MCF 10A (cell line): ENCODE measurements at regions not wholly inside any gene's neighbourhood (a gene's known extent, or its start where the extent isn't known, plus 50 kb on each side); places are given as distances from the start of the nearest gene placed in this dataset.
"Not testable (repeated sequence)": the region's sequence is repeated elsewhere in the genome, so short reads cannot be mapped to it uniquely, and the experiment has no call there.

Experiments used
- BruUV-seq: library from RNA; stranded (reverse); fragments of 400-500 nt; replicated peaks from 2 replicates; lab custom pipeline; 2021; lab: Mats Ljungman, UMichigan
- CTCF ChIA-PET: fragments of 300-600 bp; sonication (Branson Sonifier 250); formaldehyde crosslinking; extraction: SDS; loops from one replicate; lab custom pipeline; 2021; ENCODE audit warnings: antibody characterized with exemption, inconsistent platforms; lab: Yijun Ruan, JAX
- POLR2A ChIA-PET: fragments of 300-600, 350-650 bp; sonication (Branson Sonifier 250); formaldehyde crosslinking; extraction: SDS; loops from one replicate; lab custom pipeline; 2020; ENCODE audit warnings: antibody characterized with exemption, inconsistent platforms; lab: Yijun Ruan, JAX
- DNase-seq: peaks from one replicate; pipeline ENCODE4 v3.0.0-alpha.2; 2018; ENCODE audit not compliant: unreplicated experiment
- H3K27ac Mint-ChIP-seq: one replicate; pipeline ENCODE4 v1.8.0; 2022; ENCODE audit warnings: mild to moderate bottlenecking, low read depth, mixed read lengths; ENCODE audit not compliant: unreplicated experiment
- H3K27me3 Mint-ChIP-seq: one replicate; pipeline ENCODE4 v1.8.0; 2022; ENCODE audit warnings: mixed read lengths; ENCODE audit not compliant: insufficient read depth, unreplicated experiment
- H3K36me3 Mint-ChIP-seq: one replicate; pipeline ENCODE4 v1.8.0; 2022; ENCODE audit warnings: mild to moderate bottlenecking, moderate library complexity, mixed read lengths; ENCODE audit not compliant: insufficient read depth, unreplicated experiment
- H3K4me1 Mint-ChIP-seq: one replicate; pipeline ENCODE4 v1.8.0; 2022; ENCODE audit warnings: mixed read lengths; ENCODE audit not compliant: insufficient read depth, unreplicated experiment
- H3K4me3 Mint-ChIP-seq: one replicate; pipeline ENCODE4 v1.8.0; 2022; ENCODE audit warnings: mild to moderate bottlenecking, moderate library complexity, mixed read lengths; ENCODE audit not compliant: unreplicated experiment
- H3K9me3 Mint-ChIP-seq: one replicate; pipeline ENCODE4 v1.8.0; 2022; ENCODE audit warnings: mixed read lengths; ENCODE audit not compliant: unreplicated experiment
- intact Hi-C: fragments of 100-400 bp; cut with micrococcal nuclease; formaldehyde crosslinking; loops from 2 replicates; pipeline ENCODE4 v1.14.1; 2022
- TF ChIP-seq, protein P1 (sequence below): fragments of 200-600 bp; IDR thresholded peaks from one replicate; pipeline ENCODE4 v1.8.0; 2022; ENCODE audit warnings: antibody characterized with exemption, mild to moderate bottlenecking; ENCODE audit not compliant: unreplicated experiment

DNA sequence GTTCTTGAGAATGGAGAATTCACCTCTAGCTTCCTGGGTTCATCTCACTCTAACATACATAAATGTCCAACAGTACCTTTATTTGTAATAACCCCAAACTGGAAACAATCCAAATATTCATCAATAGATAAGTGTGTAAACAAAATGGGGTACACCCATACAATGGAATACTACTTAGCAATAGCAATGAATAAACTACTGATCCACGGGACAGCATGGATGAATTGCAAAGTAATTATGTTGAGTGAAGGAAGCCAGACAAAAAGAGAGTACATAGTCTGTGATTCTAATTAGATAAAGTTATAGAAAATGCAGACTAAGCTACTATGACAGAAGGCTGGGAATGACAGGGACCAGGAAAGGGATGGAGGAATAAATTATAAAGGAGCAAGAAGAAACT is 391.3 kb downstream of the CCSER2 start:
- TF ChIP-seq, protein P1, sequence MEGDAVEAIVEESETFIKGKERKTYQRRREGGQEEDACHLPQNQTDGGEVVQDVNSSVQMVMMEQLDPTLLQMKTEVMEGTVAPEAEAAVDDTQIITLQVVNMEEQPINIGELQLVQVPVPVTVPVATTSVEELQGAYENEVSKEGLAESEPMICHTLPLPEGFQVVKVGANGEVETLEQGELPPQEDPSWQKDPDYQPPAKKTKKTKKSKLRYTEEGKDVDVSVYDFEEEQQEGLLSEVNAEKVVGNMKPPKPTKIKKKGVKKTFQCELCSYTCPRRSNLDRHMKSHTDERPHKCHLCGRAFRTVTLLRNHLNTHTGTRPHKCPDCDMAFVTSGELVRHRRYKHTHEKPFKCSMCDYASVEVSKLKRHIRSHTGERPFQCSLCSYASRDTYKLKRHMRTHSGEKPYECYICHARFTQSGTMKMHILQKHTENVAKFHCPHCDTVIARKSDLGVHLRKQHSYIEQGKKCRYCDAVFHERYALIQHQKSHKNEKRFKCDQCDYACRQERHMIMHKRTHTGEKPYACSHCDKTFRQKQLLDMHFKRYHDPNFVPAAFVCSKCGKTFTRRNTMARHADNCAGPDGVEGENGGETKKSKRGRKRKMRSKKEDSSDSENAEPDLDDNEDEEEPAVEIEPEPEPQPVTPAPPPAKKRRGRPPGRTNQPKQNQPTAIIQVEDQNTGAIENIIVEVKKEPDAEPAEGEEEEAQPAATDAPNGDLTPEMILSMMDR, result no peak
- intact Hi-C loops, result loop anchor here (5.0 kb wide), 1 partner anchor 107 kb away; no protein-coding TSS in a partner anchor
- no TSS peak for BruUV-seq

DNA sequence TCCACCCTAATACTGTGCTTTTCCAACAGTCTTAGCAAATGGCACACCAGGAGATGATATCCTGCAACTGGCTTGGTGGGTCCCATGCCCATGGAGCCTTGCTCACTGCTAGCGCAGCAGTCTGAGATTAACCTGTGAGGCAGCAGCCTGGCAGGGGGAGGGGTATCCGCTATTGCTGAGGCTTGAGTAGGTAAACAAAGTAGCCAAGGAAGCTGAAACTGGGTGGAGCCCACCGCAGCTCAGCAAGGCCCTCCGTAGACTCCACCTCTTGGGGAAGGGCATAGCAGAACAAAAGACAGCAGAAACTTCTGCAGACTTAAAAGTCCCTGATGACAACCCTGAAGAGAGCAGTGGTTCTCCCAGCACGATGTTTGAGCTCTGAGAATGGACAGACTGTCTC is 399.0 kb downstream of the CCSER2 start:
- Mint-ChIP-seq H3K36me3 (no peaks in the 10 kb centered on the region), H3K27me3 (peaks cover 3% of the 10 kb centered on the region), H3K9me3 (peaks cover 16% of the 10 kb centered on the region), H3K4me1 (no peaks in the 10 kb centered on the region), H3K4me3 (no peak overlapping the region), H3K27ac (no peak overlapping the region)
- no TSS peak for BruUV-seq
- POLR2A ChIA-PET, result interaction anchor here (0.7 kb wide), 1 partner anchor 32 kb away, joined by 3 read pairs; no protein-coding TSS in a partner anchor
- TF ChIP-seq, protein P1, result no peak
- CTCF ChIA-PET, result no interaction called here
- no peak for DNase-seq
- intact Hi-C loops, result no loop called here

More for the DNA sequence above, 391.3 kb downstream of the CCSER2 start:
- no peak for DNase-seq
- no peak overlapping the region for H3K27ac Mint-ChIP-seq
- POLR2A ChIA-PET, result no interaction called here
- H3K27me3 Mint-ChIP-seq, result peaks cover 27% of the 10 kb centered on the region
- no peak overlapping the region for H3K4me3 Mint-ChIP-seq
- CTCF ChIA-PET, result no interaction called here
- no peaks in the 10 kb centered on the region for H3K4me1 Mint-ChIP-seq
- H3K9me3 Mint-ChIP-seq, result peaks cover 7% of the 10 kb centered on the region
- H3K36me3 Mint-ChIP-seq, result no peaks in the 10 kb centered on the region

DNA sequence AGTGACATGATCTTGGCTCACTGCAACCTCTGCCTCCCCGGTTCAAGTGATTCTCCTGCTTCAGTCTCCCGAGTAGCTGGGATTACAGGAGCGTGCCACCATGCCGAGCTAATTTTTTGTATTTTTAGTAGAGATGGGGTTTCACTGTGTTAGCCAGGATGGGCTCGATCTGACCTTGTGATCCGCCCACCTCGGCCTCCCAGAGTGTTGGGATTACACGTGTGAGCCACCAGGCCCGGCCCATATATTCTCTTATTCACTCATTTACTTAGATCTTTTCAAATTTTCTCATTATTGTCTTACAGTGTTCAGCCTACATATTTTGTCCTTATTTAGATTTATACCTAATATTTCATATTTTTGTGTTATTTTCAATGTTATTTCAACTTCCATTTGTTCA is 410.7 kb downstream of the CCSER2 start:
- intact Hi-C loops, H3K9me3 Mint-ChIP-seq, H3K4me1 Mint-ChIP-seq, H3K27me3 Mint-ChIP-seq, POLR2A ChIA-PET, BruUV-seq, H3K4me3 Mint-ChIP-seq, H3K27ac Mint-ChIP-seq, H3K36me3 Mint-ChIP-seq, DNase-seq: not testable (repeated sequence)
- CTCF ChIA-PET, result interaction anchor here (1.2 to 2.2 kb wide), 2 partner anchors 81 to 126 kb away, joined by 3 to 8 read pairs; no protein-coding TSS in a partner anchor

DNA sequence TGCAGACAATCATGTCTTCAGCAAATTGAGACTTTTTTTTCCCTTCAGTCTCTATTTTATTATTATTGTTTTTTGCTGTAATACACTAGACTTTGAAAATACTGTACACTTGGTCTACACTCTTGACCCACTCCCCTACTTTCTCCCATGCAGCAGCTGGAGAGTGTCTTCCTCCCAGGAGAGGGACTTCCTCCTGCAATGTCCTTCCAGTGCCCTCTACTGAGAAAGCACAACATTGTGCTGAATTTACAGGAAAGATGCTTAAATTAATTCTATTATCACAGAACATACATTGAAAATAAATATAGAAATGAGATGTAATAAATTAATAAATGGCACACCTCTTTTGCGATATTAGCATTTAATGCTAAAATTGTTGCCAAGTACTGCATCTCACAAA is 411.3 kb downstream of the CCSER2 start:
- no TSS peak for BruUV-seq
- H3K27me3 Mint-ChIP-seq, result no peaks in the 10 kb centered on the region
- TF ChIP-seq, protein P1, result no peak
- no peak for DNase-seq
- no peak overlapping the region for H3K27ac Mint-ChIP-seq
- POLR2A ChIA-PET, result interaction anchor here (0.5 kb wide), 1 partner anchor 217 kb away, joined by 3 read pairs; no protein-coding TSS in a partner anchor
- H3K4me3 Mint-ChIP-seq, result no peak overlapping the region
- CTCF ChIA-PET, result interaction anchor here (0.7 to 1.2 kb wide), 2 partner anchors 25 to 82 kb away, joined by 3 to 4 read pairs; no protein-coding TSS in a partner anchor
- H3K4me1 Mint-ChIP-seq, result no peaks in the 10 kb centered on the region
- no peaks in the 10 kb centered on the region for H3K36me3 Mint-ChIP-seq
- H3K9me3 Mint-ChIP-seq, result peaks cover 8% of the 10 kb centered on the region
- intact Hi-C loops, result loop anchor here (10.0 kb wide), 1 partner anchor 475 kb away; no protein-coding TSS in a partner anchor
